H1 (cell line): ENCODE measurements at regions not wholly inside any gene's neighbourhood (a gene's known extent, or its start where the extent isn't known, plus 50 kb on each side); places are given as distances from the start of the nearest gene placed in this dataset.

Experiments
- CTCF ChIP-seq, 3 experiments: IDR thresholded peaks; 1 replicate in 2 of 3; 2 replicates in 1 of 3; pipeline versions ENCODE4 v1.5.1 to v1.6.1; 2011; ENCODE audit warnings: low read length in 3 of 3, mild to moderate bottlenecking in 3 of 3, inconsistent platforms in 2 of 3, low read depth in 1 of 3, moderate library complexity in 1 of 3; ENCODE audit not compliant: insufficient read depth in 1 of 3; ENCODE audit errors: control extremely low read depth in 1 of 3
- POLR2AphosphoS5 ChIP-seq: IDR thresholded peaks from 2 replicates; pipeline ENCODE4 v1.6.1; 2011; ENCODE audit warnings: low read depth, low read length
- TAF1 ChIP-seq: IDR thresholded peaks from 2 replicates; pipeline ENCODE4 v1.6.1; 2011; ENCODE audit warnings: mild to moderate bottlenecking, low read depth, low read length
- USF2 ChIP-seq: IDR thresholded peaks from 2 replicates; pipeline ENCODE4 v1.6.1; 2011; ENCODE audit warnings: low read length, improper control_type of control experiment

- TF ChIP-seq TAF1 (no peak), CTCF (IDR thresholded peaks at IDR 0.05; ENCODE audit: control extremely low read depth in 1 of 3, insufficient read depth in 1 of 3, low read depth in 1 of 3, low read length in 3 of 3) (no peak), POLR2AphosphoS5 (no peak), USF2 (no peak)
Measured at GRCh38 chr17:5769593-5770354, 185.5 kb upstream of the NLRP1 start.
